DMS153 (cell line): ENCODE measurements at regions not wholly inside any gene's neighbourhood (a gene's known extent, or its start where the extent isn't known, plus 50 kb on each side); places are given as distances from the start of the nearest gene placed in this dataset.
"Not testable (repeated sequence)": the region's sequence is repeated elsewhere in the genome, so short reads cannot be mapped to it uniquely, and the experiment has no call there.

Source experiments
- DNase-seq: peaks from one replicate; lab custom pipeline; 2025; lab: John Stamatoyannopoulos, UW

- DNase-seq, result no peak
Measured at GRCh38 chr19:30276011-30276882, 95.9 kb upstream of the ZNF536 start.

- DNase-seq, result no peak
Measured at GRCh38 chr19:30276883-30277280, 95.3 kb upstream of the ZNF536 start.

- no peak for DNase-seq
Measured at GRCh38 chr19:30277941-30278881, 94.0 kb upstream of the ZNF536 start.

DNA sequence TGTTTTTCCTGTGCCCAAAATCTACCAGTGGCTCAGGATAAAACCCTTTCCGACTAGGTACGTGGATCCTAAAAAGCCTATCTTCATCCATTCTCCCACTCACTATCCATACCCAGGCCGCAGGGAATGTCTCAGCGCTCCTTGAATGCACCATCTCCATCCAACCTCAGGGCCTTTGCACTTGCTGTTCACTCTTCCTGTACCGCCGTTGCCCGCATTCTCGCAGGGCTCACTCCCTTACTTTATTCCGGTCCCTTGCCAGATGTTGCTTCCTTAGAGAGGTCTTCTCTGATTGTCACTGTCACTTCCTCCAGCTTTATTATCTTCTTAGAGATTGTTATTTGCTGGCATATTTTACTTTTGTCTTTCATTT is 93.3 kb upstream of the ZNF536 start:
- DNase-seq, result no peak

GRCh38 chr19:30280018-30280417 is 92.2 kb upstream of the ZNF536 start:
- DNase-seq, result no peak

GRCh38 chr19:30281906-30282305 is 90.3 kb upstream of the ZNF536 start:
- DNase-seq, result no peak

- DNase-seq, result no peak
Measured at GRCh38 chr19:30283556-30283955, 88.6 kb upstream of the ZNF536 start.

- DNase-seq, result no peak
Measured at GRCh38 chr19:30284209-30284608, 88.0 kb upstream of the ZNF536 start.

- DNase-seq, result no peak
Measured at GRCh38 chr19:30284885-30285284, 87.3 kb upstream of the ZNF536 start.

DNA sequence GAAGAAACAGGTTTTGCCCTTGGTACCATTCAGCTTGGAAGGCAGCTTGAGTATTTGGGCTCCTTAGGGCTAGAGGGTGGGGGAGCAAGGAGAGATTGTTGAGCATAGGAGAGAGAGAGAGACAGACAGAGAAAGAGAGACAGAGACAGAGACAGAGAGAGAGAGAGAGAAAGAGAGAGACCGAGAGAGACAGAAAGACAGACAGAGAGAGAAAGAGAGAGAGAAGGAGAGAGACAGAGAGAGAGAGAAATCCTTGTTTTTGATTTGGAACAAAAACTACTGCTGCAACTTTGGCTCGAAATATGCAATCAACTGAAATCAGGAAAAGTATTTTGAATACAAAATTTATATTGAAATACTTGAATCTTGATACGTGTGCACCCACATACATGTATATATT is 85.8 kb upstream of the ZNF536 start:
- DNase-seq, result no peak

GRCh38 chr19:30287259-30287658 is 84.9 kb upstream of the ZNF536 start:
- DNase-seq, result no peak

GRCh38 chr19:30287973-30288372 is 84.2 kb upstream of the ZNF536 start:
- DNase-seq, result no peak

DNA sequence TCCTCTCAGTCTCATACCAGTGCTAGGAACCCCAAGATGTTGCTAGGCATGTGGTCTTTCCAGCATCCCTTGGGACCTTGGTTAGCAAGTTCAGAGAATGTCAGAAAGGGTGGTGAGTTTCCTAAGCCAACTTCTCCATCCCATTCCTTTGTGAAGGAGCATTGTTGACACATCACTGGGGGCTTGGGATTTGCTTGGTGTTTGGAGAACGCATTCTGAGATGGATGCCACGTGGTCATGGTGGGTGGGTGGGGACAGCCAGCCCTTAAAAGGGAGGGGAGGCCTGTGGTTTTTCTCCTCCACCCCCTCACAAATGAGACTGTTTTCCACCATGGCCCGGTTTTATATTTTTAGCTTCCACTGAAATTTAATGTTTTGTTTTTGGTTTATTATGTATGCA is 83.3 kb upstream of the ZNF536 start:
- no peak for DNase-seq

- no peak for DNase-seq
Measured at GRCh38 chr19:30289336-30289735, 82.8 kb upstream of the ZNF536 start.

DNA sequence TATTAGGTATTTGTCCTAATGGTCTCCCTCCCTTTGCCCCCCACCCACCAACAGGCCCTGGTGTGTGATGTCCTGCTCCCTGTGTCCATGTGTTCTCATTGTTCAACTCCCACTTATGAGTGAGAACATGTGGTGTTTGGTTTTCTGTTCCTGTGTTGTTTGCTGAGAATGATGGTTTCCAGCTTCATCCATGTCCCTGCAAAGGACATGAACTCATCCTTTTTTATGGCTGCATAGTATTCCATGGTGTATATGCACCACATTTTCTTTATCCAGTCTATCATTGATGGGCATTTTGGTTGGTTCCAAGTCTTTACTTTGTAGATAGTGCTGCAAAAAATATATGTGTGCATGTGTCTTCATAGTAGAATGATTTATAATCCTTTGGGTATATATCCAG is 81.4 kb upstream of the ZNF536 start:
- not testable (repeated sequence) for DNase-seq

DNA sequence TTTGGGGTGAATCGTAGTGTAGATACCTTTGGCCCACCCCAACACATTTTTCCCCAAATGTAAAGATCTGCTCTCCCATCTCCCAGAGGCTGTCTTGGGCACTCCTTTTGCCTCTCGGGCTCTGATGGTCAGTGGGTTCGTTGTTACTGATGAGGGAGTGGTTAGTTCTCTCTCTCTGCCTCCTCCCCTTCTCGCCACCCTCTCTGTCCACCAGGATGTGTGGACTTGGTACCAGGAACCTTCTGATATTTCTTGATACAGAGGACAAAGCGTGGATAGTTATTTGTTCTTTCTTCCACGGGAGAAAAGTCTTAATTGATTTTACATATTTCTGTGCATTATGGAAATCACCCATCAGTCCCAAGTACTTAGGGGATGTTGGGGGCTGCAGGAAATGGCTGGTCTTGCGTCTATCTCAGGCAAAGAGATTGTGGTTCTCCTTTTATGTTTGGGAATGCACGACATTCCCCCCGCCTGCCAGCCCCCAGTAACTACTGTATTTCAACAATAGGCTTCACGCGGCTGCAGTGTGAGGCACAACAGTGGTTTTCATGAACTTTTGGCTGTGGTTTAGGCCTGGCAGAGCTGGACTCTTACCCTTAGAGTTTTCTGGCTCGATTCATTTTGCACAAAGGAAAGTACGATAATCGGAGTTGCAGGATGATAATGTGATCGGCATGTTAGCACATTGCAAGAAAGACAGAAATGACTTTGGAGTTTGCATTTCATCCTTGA is 79.0 kb upstream of the ZNF536 start:
- no peak for DNase-seq

DNA sequence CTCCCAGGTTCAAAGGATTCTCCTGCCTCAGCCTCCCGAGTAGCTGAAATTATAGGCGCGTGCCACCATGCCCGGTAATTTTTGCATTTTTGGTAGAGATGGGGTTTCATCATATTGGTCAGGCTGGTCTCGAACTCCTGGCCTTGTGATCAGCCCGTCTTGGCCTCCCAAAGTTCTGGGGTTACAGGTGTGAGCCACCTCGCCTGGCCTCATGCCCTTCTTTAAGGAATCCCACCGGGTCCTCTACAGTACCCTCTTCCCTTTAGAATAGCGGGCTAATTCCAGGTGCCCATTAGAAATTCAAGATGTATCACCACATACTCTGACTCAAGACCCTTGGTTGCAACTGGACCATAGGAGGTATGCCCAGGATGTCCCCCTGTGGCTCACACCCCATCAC is 74.2 kb upstream of the ZNF536 start:
- DNase-seq, result no peak

- DNase-seq, result no peak
Measured at GRCh38 chr19:30303131-30303654, 69.0 kb upstream of the ZNF536 start.

GRCh38 chr19:30304540-30304939 is 67.6 kb upstream of the ZNF536 start:
- DNase-seq, result no peak

- no peak for DNase-seq
Measured at GRCh38 chr19:30305346-30306060, 66.7 kb upstream of the ZNF536 start.

DNA sequence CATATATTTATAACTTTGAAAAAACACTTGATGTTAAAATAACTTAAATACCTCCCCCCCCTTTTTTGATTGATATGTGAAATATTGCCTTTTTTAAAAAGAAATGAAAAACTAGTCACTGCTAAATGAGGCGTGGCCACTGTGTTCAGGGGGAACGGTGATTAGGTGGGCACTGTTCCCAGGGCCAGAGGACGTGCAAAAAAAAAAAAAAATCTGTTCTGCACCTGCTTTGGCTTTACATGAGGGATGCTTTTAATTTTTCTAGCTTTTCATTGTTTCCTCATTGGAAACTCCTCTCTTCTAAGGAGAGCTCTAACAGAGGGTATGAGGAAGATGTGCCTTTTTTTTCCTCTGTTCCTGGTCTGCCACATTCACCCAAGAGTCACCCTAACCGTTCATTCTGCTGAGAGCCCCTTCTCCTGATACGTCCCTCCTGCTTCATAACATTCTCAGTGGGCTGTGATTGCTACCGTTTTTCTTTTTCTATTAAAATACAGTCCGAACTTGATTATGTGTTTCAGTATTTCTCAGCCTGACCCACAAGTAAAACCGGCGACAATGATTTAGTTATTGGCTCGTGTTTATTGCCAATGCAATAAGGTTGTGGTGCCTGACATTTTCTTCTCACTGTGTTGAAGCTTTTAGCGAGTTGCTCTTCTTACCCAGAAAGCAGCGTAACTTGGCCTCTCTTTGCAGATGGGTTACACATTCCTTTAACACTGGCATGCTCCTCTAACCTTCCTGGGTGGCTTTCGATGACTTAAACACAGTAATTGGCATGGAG is 64.8 kb upstream of the ZNF536 start:
- no peak for DNase-seq
